Small intestine (tissue), 7 donors: ENCODE measurements at regions not wholly inside any gene's neighbourhood (a gene's known extent, or its start where the extent isn't known, plus 50 kb on each side); places are given as distances from the start of the nearest gene placed in this dataset.

Source experiments
- DNase-seq, 2 donors: peaks; one replicate each; pipeline versions ENCODE4 v3.0.0 to v3.0.0-alpha.2; 2013
- FAIRE-seq: peaks from 2 replicates; lab custom pipeline; 2012; peaks lifted over from hg19 to GRCh38; lab: Jason Lieb, UNC
- H3K27ac ChIP-seq, 3 donors: one replicate each; pipeline ENCODE4 v1.5.1; 2013; ENCODE audit warnings: low read length in 2 of 3, mild to moderate bottlenecking in 2 of 3, control low read depth in 1 of 3, inconsistent platforms in 1 of 3, low read depth in 1 of 3, moderate library complexity in 1 of 3
- H3K27me3 ChIP-seq, 3 donors: one replicate each; pipeline ENCODE4 v1.6.1; 2013; ENCODE audit warnings: low read length in 3 of 3, inconsistent platforms in 1 of 3; ENCODE audit not compliant: control insufficient read depth in 3 of 3, insufficient read depth in 3 of 3
- H3K36me3 ChIP-seq, 3 donors: one replicate each; pipeline ENCODE4 v1.6.1; 2013; ENCODE audit warnings: low read length in 3 of 3, inconsistent platforms in 1 of 3, low read depth in 1 of 3, mild to moderate bottlenecking in 1 of 3, moderate library complexity in 1 of 3; ENCODE audit not compliant: control insufficient read depth in 3 of 3, insufficient read depth in 2 of 3
- H3K4me1 ChIP-seq, 3 donors: one replicate each; pipeline ENCODE4 v1.6.1; 2013; ENCODE audit warnings: low read length in 2 of 3, inconsistent platforms in 1 of 3, low read depth in 1 of 3, mild to moderate bottlenecking in 1 of 3, moderate library complexity in 1 of 3; ENCODE audit not compliant: control insufficient read depth in 3 of 3, insufficient read depth in 2 of 3
- H3K4me3 ChIP-seq, 3 donors: one replicate each; pipeline ENCODE4 v1.5.1; 2013; ENCODE audit warnings: low read length in 3 of 3, control low read depth in 1 of 3, inconsistent platforms in 1 of 3, low read depth in 1 of 3, mild to moderate bottlenecking in 1 of 3, moderate library complexity in 1 of 3
- H3K9me3 ChIP-seq, 2 donors: one replicate each; pipeline ENCODE4 v1.6.1; 2013; ENCODE audit warnings: low read depth in 1 of 2, low read length in 1 of 2; ENCODE audit not compliant: control insufficient read depth in 2 of 2, insufficient read depth in 1 of 2
- WGBS, 3 donors: extraction: QIAGEN DNeasy Blood & Tissue Kit; methylation state at CpG; one replicate each; pipeline ENCODE4 v1.1.7; 2013; 5-methylcytosine and 5-hydroxymethylcytosine counted together
- donor health status: healthy with polysubstance abuse.
- donor health status: control.
- donor health status: control.
- donor health status: Bipolar disorder and iron deficiency.
- donor health status: healthy.

- Histone ChIP-seq H3K9me3 (peaks cover 0 to 9% of the 10 kb centered on the region in 2 donors), H3K4me3 (no peak overlapping the region), H3K27me3 (no peaks in the 10 kb centered on the region), H3K27ac (peak overlapping the region in 2 of 3 donors; percentile 65 to 70), H3K36me3 (peaks cover 0 to 42% (median 0%) of the 10 kb centered on the region in 3 donors), H3K4me1 (peaks cover 4 to 45% (median 4%) of the 10 kb centered on the region in 3 donors)
- WGBS, 3 donors = 57 to 75% (median 71%) methylated on average over 34 of the region's 34 CpGs
- FAIRE-seq = no peak
- peak in 1 of 2 donors; percentile 41 for DNase-seq
Measured at GRCh38 chr16:85534536-85535351, 78.4 kb upstream of the GSE1 start.

- Histone ChIP-seq H3K27me3 (no peaks in the 10 kb centered on the region), H3K9me3 (peaks cover 0 to 17% of the 10 kb centered on the region in 2 donors), H3K4me1 (peaks cover 4 to 40% (median 4%) of the 10 kb centered on the region in 3 donors), H3K36me3 (peaks cover 0 to 46% (median 0%) of the 10 kb centered on the region in 3 donors), H3K27ac (peak overlapping the region in 2 of 3 donors; percentile 65 to 70), H3K4me3 (no peak overlapping the region)
- 8 to 49% (median 34%) methylated on average over 14 of the region's 14 CpGs for WGBS, 3 donors
- peak; percentile 93 to 95 for DNase-seq
- no peak for FAIRE-seq
Measured at GRCh38 chr16:85535352-85536072, 77.6 kb upstream of the GSE1 start.

- FAIRE-seq (no peak), DNase-seq (peak; percentile 46 to 52)
- peaks cover 4 to 40% (median 4%) of the 10 kb centered on the region in 3 donors for H3K4me1 ChIP-seq
- H3K27me3 ChIP-seq = no peaks in the 10 kb centered on the region
- peak overlapping the region in 2 of 3 donors; percentile 52 to 60 for H3K27ac ChIP-seq
- H3K36me3 ChIP-seq = peaks cover 0 to 45% (median 0%) of the 10 kb centered on the region in 3 donors
- no peak overlapping the region for H3K4me3 ChIP-seq
- WGBS, 3 donors = 11 to 24% (median 21%) methylated on average over 5 to 6 of the region's 6 CpGs
- H3K9me3 ChIP-seq = peaks cover 0 to 17% of the 10 kb centered on the region in 2 donors
Measured at GRCh38 chr16:85536073-85536410, 77.1 kb upstream of the GSE1 start.

GRCh38 chr16:85536411-85537330 lies 76.5 kb upstream of the GSE1 start:
- Histone ChIP-seq H3K9me3 (peaks cover 0 to 17% of the 10 kb centered on the region in 2 donors), H3K4me3 (no peak overlapping the region), H3K27me3 (no peaks in the 10 kb centered on the region), H3K27ac (peak overlapping the region in 1 of 3 donors; percentile 60), H3K36me3 (peaks cover 0 to 49% (median 0%) of the 10 kb centered on the region in 3 donors), H3K4me1 (peaks cover 4 to 43% (median 4%) of the 10 kb centered on the region in 3 donors)
- FAIRE-seq (no peak), DNase-seq (peak in 1 of 2 donors; percentile 44)
- 47 to 66% (median 58%) methylated on average over 29 to 30 of the region's 30 CpGs for WGBS, 3 donors

GRCh38 chr16:85537331-85537788 lies 75.8 kb upstream of the GSE1 start:
- WGBS, 3 donors = 94 to 97% (median 94%) methylated on average over 15 to 16 of the region's 16 CpGs
- peaks cover 4 to 48% (median 4%) of the 10 kb centered on the region in 3 donors for H3K4me1 ChIP-seq
- FAIRE-seq (no peak), DNase-seq (no peak)
- H3K27me3 ChIP-seq = no peaks in the 10 kb centered on the region
- no peak overlapping the region for H3K27ac ChIP-seq
- H3K9me3 ChIP-seq = peaks cover 0 to 17% of the 10 kb centered on the region in 2 donors
- H3K36me3 ChIP-seq = peaks cover 0 to 51% (median 0%) of the 10 kb centered on the region in 3 donors
- no peak overlapping the region for H3K4me3 ChIP-seq

- WGBS, 3 donors = 40 to 74% (median 47%) methylated on average over 14 to 17 of the region's 17 CpGs
- Histone ChIP-seq H3K27ac (no peak overlapping the region), H3K9me3 (peaks cover 0 to 17% of the 10 kb centered on the region in 2 donors), H3K4me3 (no peak overlapping the region), H3K36me3 (peaks cover 0 to 48% (median 0%) of the 10 kb centered on the region in 3 donors), H3K27me3 (no peaks in the 10 kb centered on the region), H3K4me1 (peaks cover 4 to 48% (median 4%) of the 10 kb centered on the region in 3 donors)
- FAIRE-seq = no peak
- peak in 1 of 2 donors; percentile 64 for DNase-seq
Measured at GRCh38 chr16:85537795-85538401, 75.2 kb upstream of the GSE1 start.

- Histone ChIP-seq H3K9me3 (peaks cover 0 to 17% of the 10 kb centered on the region in 2 donors), H3K27me3 (no peaks in the 10 kb centered on the region), H3K4me1 (peaks cover 4 to 48% (median 4%) of the 10 kb centered on the region in 3 donors), H3K36me3 (peaks cover 0 to 50% (median 0%) of the 10 kb centered on the region in 3 donors), H3K27ac (no peak overlapping the region), H3K4me3 (no peak overlapping the region)
- DNase-seq (no peak), FAIRE-seq (no peak)
- WGBS, 3 donors = 62 to 84% (median 73%) methylated on average over 7 of the region's 7 CpGs
Measured at GRCh38 chr16:85539084-85539483, 74.0 kb upstream of the GSE1 start.
